ENCODE measurements at regions not wholly inside any gene's neighbourhood (a gene's known extent, or its start where the extent isn't known, plus 50 kb on each side); places are given as distances from the start of the nearest gene placed in this dataset.

DNA sequence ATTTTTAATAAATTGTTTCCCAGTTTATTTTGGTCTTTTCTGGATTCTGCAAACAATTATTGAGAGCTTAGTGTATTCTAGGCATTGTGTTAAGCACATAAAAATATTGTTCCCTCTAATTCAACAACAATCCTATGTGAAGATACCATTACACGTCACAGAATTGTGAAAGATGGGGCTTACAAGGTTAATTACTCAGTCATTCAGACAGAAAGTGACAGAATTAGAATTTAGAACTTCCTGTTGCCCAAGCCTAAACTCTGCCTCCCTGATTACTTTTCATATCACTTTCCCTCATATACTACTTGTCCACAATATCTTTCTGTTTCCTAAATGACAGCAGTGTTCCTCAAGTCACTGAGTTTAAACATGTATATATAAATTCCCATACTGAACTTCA is 186.7 kb upstream of the VEGFC start:
- TF ChIP-seq, protein P1, sequence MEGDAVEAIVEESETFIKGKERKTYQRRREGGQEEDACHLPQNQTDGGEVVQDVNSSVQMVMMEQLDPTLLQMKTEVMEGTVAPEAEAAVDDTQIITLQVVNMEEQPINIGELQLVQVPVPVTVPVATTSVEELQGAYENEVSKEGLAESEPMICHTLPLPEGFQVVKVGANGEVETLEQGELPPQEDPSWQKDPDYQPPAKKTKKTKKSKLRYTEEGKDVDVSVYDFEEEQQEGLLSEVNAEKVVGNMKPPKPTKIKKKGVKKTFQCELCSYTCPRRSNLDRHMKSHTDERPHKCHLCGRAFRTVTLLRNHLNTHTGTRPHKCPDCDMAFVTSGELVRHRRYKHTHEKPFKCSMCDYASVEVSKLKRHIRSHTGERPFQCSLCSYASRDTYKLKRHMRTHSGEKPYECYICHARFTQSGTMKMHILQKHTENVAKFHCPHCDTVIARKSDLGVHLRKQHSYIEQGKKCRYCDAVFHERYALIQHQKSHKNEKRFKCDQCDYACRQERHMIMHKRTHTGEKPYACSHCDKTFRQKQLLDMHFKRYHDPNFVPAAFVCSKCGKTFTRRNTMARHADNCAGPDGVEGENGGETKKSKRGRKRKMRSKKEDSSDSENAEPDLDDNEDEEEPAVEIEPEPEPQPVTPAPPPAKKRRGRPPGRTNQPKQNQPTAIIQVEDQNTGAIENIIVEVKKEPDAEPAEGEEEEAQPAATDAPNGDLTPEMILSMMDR (IDR thresholded peaks at IDR 0.05), result no peak
- TF ChIP-seq ZFX (IDR thresholded peaks at IDR 0.05; ENCODE audit: borderline replicate concordance), result no peak
